ENCODE measurements at regions not wholly inside any gene's neighbourhood (a gene's known extent, or its start where the extent isn't known, plus 50 kb on each side); places are given as distances from the start of the nearest gene placed in this dataset.

GRCh38 chr6:80540700-80541099 lies 434.2 kb downstream of the BCKDHB start:
- TF ChIP-seq CTCF (conservative IDR thresholded peaks at IDR 0.05; ENCODE audit: control insufficient read depth, insufficient read depth, low read depth, low read length) = no peak
- peak; percentile 50 for DNase-seq (ENCODE audit: low read depth)
- no peak overlapping the region for H3K4me3 ChIP-seq (ENCODE audit: control insufficient read depth, low read depth, low read length)

GRCh38 chr6:80537118-80537972 lies 430.9 kb downstream of the BCKDHB start:
- DNase-seq (ENCODE audit: low read depth) = no peak
- no peak for TF ChIP-seq CTCF (conservative IDR thresholded peaks at IDR 0.05; ENCODE audit: control insufficient read depth, insufficient read depth, low read depth, low read length)
- H3K4me3 ChIP-seq (ENCODE audit: control insufficient read depth, low read depth, low read length) = no peak overlapping the region

- TF ChIP-seq CTCF (conservative IDR thresholded peaks at IDR 0.05; ENCODE audit: control insufficient read depth, insufficient read depth, low read depth, low read length) = no peak
- DNase-seq (ENCODE audit: low read depth) = peak; percentile 79
- no peak overlapping the region for H3K4me3 ChIP-seq (ENCODE audit: control insufficient read depth, low read depth, low read length)
These were observed 429.6 kb downstream of the BCKDHB start for GRCh38 chr6:80535914-80536565.

- TF ChIP-seq CTCF (conservative IDR thresholded peaks at IDR 0.05; ENCODE audit: control insufficient read depth, insufficient read depth, low read depth, low read length) = no peak
- DNase-seq (ENCODE audit: low read depth) = no peak
- H3K4me3 ChIP-seq (ENCODE audit: control insufficient read depth, low read depth, low read length) = no peak overlapping the region
These were observed 425.5 kb downstream of the BCKDHB start for GRCh38 chr6:80531681-80532619.

GRCh38 chr6:80530103-80530502 lies 423.6 kb downstream of the BCKDHB start:
- no peak for DNase-seq (ENCODE audit: low read depth)
- H3K4me3 ChIP-seq (ENCODE audit: control insufficient read depth, low read depth, low read length) = no peak overlapping the region
- TF ChIP-seq CTCF (conservative IDR thresholded peaks at IDR 0.05; ENCODE audit: control insufficient read depth, insufficient read depth, low read depth, low read length) = no peak

GRCh38 chr6:80528115-80528514 lies 421.6 kb downstream of the BCKDHB start:
- no peak for DNase-seq (ENCODE audit: low read depth)
- no peak overlapping the region for H3K4me3 ChIP-seq (ENCODE audit: control insufficient read depth, low read depth, low read length)
- no peak for TF ChIP-seq CTCF (conservative IDR thresholded peaks at IDR 0.05; ENCODE audit: control insufficient read depth, insufficient read depth, low read depth, low read length)
